Activated naive CD4-positive, alpha-beta T cell treated with anti-CD3 and anti-CD28 coated beads for 36 hours (primary cell): ENCODE measurements at regions not wholly inside any gene's neighbourhood (a gene's known extent, or its start where the extent isn't known, plus 50 kb on each side); places are given as distances from the start of the nearest gene placed in this dataset.

Experiments
- CTCF ChIA-PET: fragments of 350-600 bp; sonication (Branson Sonifier 250); formaldehyde crosslinking; loops from one replicate; lab custom pipeline; 2021; ENCODE audit warnings: antibody characterized with exemption; lab: Charles Lee
- DNase-seq: peaks from one replicate; pipeline ENCODE4 v3.0.0-alpha.2; 2020
- H3K27ac Mint-ChIP-seq: one replicate; pipeline ENCODE4 v1.8.0; 2021; ENCODE audit warnings: mild to moderate bottlenecking, mixed read lengths
- H3K27me3 Mint-ChIP-seq: one replicate; pipeline ENCODE4 v1.8.0; 2021; ENCODE audit warnings: low read depth, mixed read lengths
- H3K36me3 Mint-ChIP-seq: one replicate; pipeline ENCODE4 v1.8.0; 2021; ENCODE audit warnings: low read depth, mixed read lengths
- H3K4me1 Mint-ChIP-seq: one replicate; pipeline ENCODE4 v1.8.0; 2021; ENCODE audit warnings: low read depth, mixed read lengths
- H3K4me3 Mint-ChIP-seq: one replicate; pipeline ENCODE4 v1.8.0; 2021; ENCODE audit warnings: mild to moderate bottlenecking, moderate library complexity, mixed read lengths
- H3K9me3 Mint-ChIP-seq: one replicate; pipeline ENCODE4 v1.8.0; 2021; ENCODE audit warnings: mixed read lengths
- intact Hi-C: fragments of 100-400 bp; cut with micrococcal nuclease; formaldehyde crosslinking; loops from one replicate; pipeline ENCODE4 v1.15.1; 2023

- CTCF ChIA-PET = no interaction called here
- H3K27ac Mint-ChIP-seq = no peak overlapping the region
- no peaks in the 10 kb centered on the region for H3K36me3 Mint-ChIP-seq
- no peaks in the 10 kb centered on the region for H3K9me3 Mint-ChIP-seq
- intact Hi-C loops = no loop called here
- DNase-seq = no peak
- no peak overlapping the region for H3K4me3 Mint-ChIP-seq
- H3K4me1 Mint-ChIP-seq = no peaks in the 10 kb centered on the region
- no peaks in the 10 kb centered on the region for H3K27me3 Mint-ChIP-seq
Measured at GRCh38 chr10:93208717-93209464, 135.2 kb downstream of the CYP26A1 start.

- no peaks in the 10 kb centered on the region for H3K36me3 Mint-ChIP-seq
Measured at GRCh38 chr10:93211991-93212390, 138.3 kb downstream of the CYP26A1 start.

GRCh38 chr10:93215312-93215711 is 141.6 kb downstream of the CYP26A1 start:
- no peaks in the 10 kb centered on the region for H3K9me3 Mint-ChIP-seq
- no peaks in the 10 kb centered on the region for H3K36me3 Mint-ChIP-seq
- H3K27ac Mint-ChIP-seq = no peak overlapping the region
- CTCF ChIA-PET = no interaction called here
- H3K27me3 Mint-ChIP-seq = no peaks in the 10 kb centered on the region
- no peaks in the 10 kb centered on the region for H3K4me1 Mint-ChIP-seq
- intact Hi-C loops = no loop called here
- no peak overlapping the region for H3K4me3 Mint-ChIP-seq
- DNase-seq = no peak

More at GRCh38 chr10:93211991-93212390, 138.3 kb downstream of the CYP26A1 start:
- H3K4me3 Mint-ChIP-seq = no peak overlapping the region
- H3K4me1 Mint-ChIP-seq = no peaks in the 10 kb centered on the region
- no peaks in the 10 kb centered on the region for H3K27me3 Mint-ChIP-seq
- DNase-seq = no peak
- intact Hi-C loops = no loop called here
- no peak overlapping the region for H3K27ac Mint-ChIP-seq
- CTCF ChIA-PET = no interaction called here
- H3K9me3 Mint-ChIP-seq = no peaks in the 10 kb centered on the region

GRCh38 chr10:93216341-93216985 is 142.8 kb downstream of the CYP26A1 start:
- Mint-ChIP-seq H3K27me3 (no peaks in the 10 kb centered on the region), H3K27ac (no peak overlapping the region), H3K4me1 (no peaks in the 10 kb centered on the region), H3K4me3 (no peak overlapping the region), H3K36me3 (no peaks in the 10 kb centered on the region), H3K9me3 (no peaks in the 10 kb centered on the region)
- intact Hi-C loops = no loop called here
- no peak for DNase-seq
- CTCF ChIA-PET = no interaction called here

- no peak overlapping the region for H3K27ac Mint-ChIP-seq
- H3K4me1 Mint-ChIP-seq = no peaks in the 10 kb centered on the region
- CTCF ChIA-PET = interaction anchor here (0.6 kb wide), 1 partner anchor 911 kb away, joined by 3 read pairs; no protein-coding TSS in a partner anchor
- no peak overlapping the region for H3K4me3 Mint-ChIP-seq
- intact Hi-C loops = no loop called here
- H3K27me3 Mint-ChIP-seq = no peaks in the 10 kb centered on the region
- no peak for DNase-seq
- no peaks in the 10 kb centered on the region for H3K9me3 Mint-ChIP-seq
- no peaks in the 10 kb centered on the region for H3K36me3 Mint-ChIP-seq
Measured at GRCh38 chr10:93218386-93218785, 144.7 kb downstream of the CYP26A1 start.

- CTCF ChIA-PET = interaction anchor here (0.7 kb wide), 1 partner anchor 76 kb away, joined by 3 read pairs; no protein-coding TSS in a partner anchor
Measured at GRCh38 chr10:93219347-93219746, 145.7 kb downstream of the CYP26A1 start.

GRCh38 chr10:93220296-93221170 is 146.8 kb downstream of the CYP26A1 start:
- H3K4me1 Mint-ChIP-seq = no peaks in the 10 kb centered on the region
- no peak for DNase-seq
- no peaks in the 10 kb centered on the region for H3K36me3 Mint-ChIP-seq
- H3K4me3 Mint-ChIP-seq = no peak overlapping the region
- H3K27ac Mint-ChIP-seq = no peak overlapping the region
- intact Hi-C loops = no loop called here
- CTCF ChIA-PET = no interaction called here
- H3K9me3 Mint-ChIP-seq = no peaks in the 10 kb centered on the region
- H3K27me3 Mint-ChIP-seq = no peaks in the 10 kb centered on the region

More at GRCh38 chr10:93219347-93219746, 145.7 kb downstream of the CYP26A1 start:
- Mint-ChIP-seq H3K27ac (no peak overlapping the region), H3K4me3 (no peak overlapping the region), H3K4me1 (no peaks in the 10 kb centered on the region), H3K27me3 (no peaks in the 10 kb centered on the region), H3K36me3 (no peaks in the 10 kb centered on the region), H3K9me3 (no peaks in the 10 kb centered on the region)
- DNase-seq = no peak
- intact Hi-C loops = no loop called here

GRCh38 chr10:93221171-93221496 is 147.4 kb downstream of the CYP26A1 start:
- DNase-seq = no peak
- CTCF ChIA-PET = no interaction called here
- H3K27ac Mint-ChIP-seq = no peak overlapping the region
- no peaks in the 10 kb centered on the region for H3K27me3 Mint-ChIP-seq
- no peaks in the 10 kb centered on the region for H3K9me3 Mint-ChIP-seq
- no peaks in the 10 kb centered on the region for H3K4me1 Mint-ChIP-seq
- intact Hi-C loops = no loop called here
- no peak overlapping the region for H3K4me3 Mint-ChIP-seq
- H3K36me3 Mint-ChIP-seq = no peaks in the 10 kb centered on the region

- Mint-ChIP-seq H3K4me1 (no peaks in the 10 kb centered on the region), H3K36me3 (no peaks in the 10 kb centered on the region), H3K27me3 (no peaks in the 10 kb centered on the region), H3K27ac (no peak overlapping the region), H3K4me3 (no peak overlapping the region), H3K9me3 (no peaks in the 10 kb centered on the region)
- CTCF ChIA-PET = no interaction called here
- no peak for DNase-seq
- intact Hi-C loops = no loop called here
Measured at GRCh38 chr10:93221521-93221920, 147.8 kb downstream of the CYP26A1 start.

- no peak overlapping the region for H3K27ac Mint-ChIP-seq
- no peaks in the 10 kb centered on the region for H3K27me3 Mint-ChIP-seq
- H3K4me3 Mint-ChIP-seq = no peak overlapping the region
- no peaks in the 10 kb centered on the region for H3K9me3 Mint-ChIP-seq
- no peaks in the 10 kb centered on the region for H3K36me3 Mint-ChIP-seq
- intact Hi-C loops = no loop called here
- DNase-seq = no peak
- CTCF ChIA-PET = interaction anchor here (1.2 kb wide), 1 partner anchor 107 kb away, joined by 3 read pairs; no protein-coding TSS in a partner anchor
- H3K4me1 Mint-ChIP-seq = no peaks in the 10 kb centered on the region
Measured at GRCh38 chr10:93222211-93222754, 148.6 kb downstream of the CYP26A1 start.

GRCh38 chr10:93222876-93223275 is 149.2 kb downstream of the CYP26A1 start:
- Mint-ChIP-seq H3K27ac (no peak overlapping the region), H3K4me1 (no peaks in the 10 kb centered on the region), H3K27me3 (no peaks in the 10 kb centered on the region), H3K36me3 (no peaks in the 10 kb centered on the region), H3K4me3 (no peak overlapping the region), H3K9me3 (no peaks in the 10 kb centered on the region)
- CTCF ChIA-PET = interaction anchor here (0.6 to 1.2 kb wide), 4 partner anchors 107 to 1947 kb away, joined by 3 to 4 read pairs (median 3); no protein-coding TSS in a partner anchor
- intact Hi-C loops = no loop called here
- no peak for DNase-seq

- Mint-ChIP-seq H3K27ac (no peak overlapping the region), H3K4me1 (no peaks in the 10 kb centered on the region), H3K27me3 (no peaks in the 10 kb centered on the region), H3K4me3 (no peak overlapping the region), H3K9me3 (no peaks in the 10 kb centered on the region), H3K36me3 (no peaks in the 10 kb centered on the region)
- CTCF ChIA-PET = interaction anchor here (0.6 to 1.2 kb wide), 5 partner anchors 108 to 1948 kb away, joined by 3 to 4 read pairs (median 3); no protein-coding TSS in a partner anchor
- no peak for DNase-seq
- intact Hi-C loops = no loop called here
Measured at GRCh38 chr10:93223336-93223735, 149.6 kb downstream of the CYP26A1 start.
